Neuronal stem cell (in vitro differentiated cells): ENCODE measurements at regions not wholly inside any gene's neighbourhood (a gene's known extent, or its start where the extent isn't known, plus 50 kb on each side); places are given as distances from the start of the nearest gene placed in this dataset.

ENCODE experiments used
- DNase-seq: peaks from one replicate; pipeline ENCODE4 v3.0.0-alpha.2; 2013; ENCODE audit warnings: low spot score
- H2AFZ ChIP-seq: one replicate; pipeline ENCODE4 v1.6.1; 2013; ENCODE audit warnings: mild to moderate bottlenecking, low read length, inconsistent platforms
- H2AK5ac ChIP-seq: 2 replicates; pipeline ENCODE4 v1.6.1; 2013; ENCODE audit warnings: low read depth, mild to moderate bottlenecking, inconsistent platforms, low read length, moderate library complexity, mixed read lengths
- H2BK120ac ChIP-seq: 2 replicates; pipeline ENCODE4 v1.6.1; 2013; ENCODE audit warnings: low read depth, mild to moderate bottlenecking, inconsistent platforms, low read length, moderate library complexity, mixed read lengths
- H2BK12ac ChIP-seq: one replicate; pipeline ENCODE4 v1.6.1; 2013; ENCODE audit warnings: low read length, inconsistent platforms
- H2BK15ac ChIP-seq: 2 replicates; pipeline ENCODE4 v1.6.1; 2013; ENCODE audit warnings: mild to moderate bottlenecking, low read length, inconsistent platforms, mixed read lengths
- H2BK5ac ChIP-seq: one replicate; pipeline ENCODE4 v1.6.1; 2013; ENCODE audit warnings: inconsistent platforms, mild to moderate bottlenecking, low read length, moderate library complexity
- H3K14ac ChIP-seq: one replicate; pipeline ENCODE4 v1.6.1; 2013; ENCODE audit warnings: low read length, inconsistent platforms
- H3K18ac ChIP-seq: 2 replicates; pipeline ENCODE4 v1.6.1; 2013; ENCODE audit warnings: low read length, inconsistent platforms
- H3K23ac ChIP-seq: 2 replicates; pipeline ENCODE4 v1.6.1; 2013; ENCODE audit warnings: low read depth, mild to moderate bottlenecking, mixed read lengths, low read length, inconsistent platforms; ENCODE audit not compliant: poor library complexity
- H3K27ac ChIP-seq: replicated peaks from 3 replicates; pipeline ENCODE4 v1.5.1; 2013; ENCODE audit warnings: low read length, inconsistent platforms
- H3K27me3 ChIP-seq, 3 experiments: 2 replicates each; pipeline ENCODE4 v1.6.1; 2013; ENCODE audit warnings: low read length in 3 of 3, mild to moderate bottlenecking in 2 of 3, inconsistent platforms in 1 of 3, low read depth in 1 of 3, mixed read lengths in 1 of 3, moderate library complexity in 1 of 3; ENCODE audit not compliant: control insufficient read depth in 3 of 3, insufficient read depth in 3 of 3
- H3K36me3 ChIP-seq, 2 donors: replicated peaks in 1 of 2; 2 replicates each; pipeline ENCODE4 v1.6.1; 2013; ENCODE audit warnings: low read length in 2 of 2; ENCODE audit not compliant: control insufficient read depth in 2 of 2, insufficient read depth in 2 of 2
- H3K4ac ChIP-seq: 2 replicates; pipeline ENCODE4 v1.6.1; 2013; ENCODE audit warnings: inconsistent platforms, mild to moderate bottlenecking, low read length, moderate library complexity
- H3K4me1 ChIP-seq, 2 donors: 1 replicate in 1 of 2; 2 replicates in 1 of 2; pipeline ENCODE4 v1.6.1; 2013; ENCODE audit warnings: low read length in 2 of 2, low read depth in 1 of 2; ENCODE audit not compliant: control insufficient read depth in 2 of 2, insufficient read depth in 1 of 2
- H3K4me2 ChIP-seq: one replicate; pipeline ENCODE4 v1.6.1; 2013; ENCODE audit warnings: mild to moderate bottlenecking, low read length, inconsistent platforms; ENCODE audit not compliant: insufficient read depth, poor library complexity, severe bottlenecking
- H3K4me3 ChIP-seq, 2 donors: 2 replicates each; pipeline ENCODE4 v1.5.1; 2013; ENCODE audit warnings: low read length in 2 of 2, mild to moderate bottlenecking in 2 of 2, inconsistent platforms in 1 of 2, moderate library complexity in 1 of 2
- H3K79me1 ChIP-seq: one replicate; pipeline ENCODE4 v1.6.1; 2013; ENCODE audit warnings: low read depth, mild to moderate bottlenecking, inconsistent platforms, low read length, moderate library complexity
- H3K9ac ChIP-seq: one replicate; pipeline ENCODE4 v1.6.1; 2013; ENCODE audit warnings: mild to moderate bottlenecking, low read depth, low read length, inconsistent platforms; ENCODE audit not compliant: poor library complexity
- H3K9me3 ChIP-seq, 2 donors: replicated peaks in 1 of 2; 2 replicates each; pipeline versions ENCODE3 to v1.6.1; 2013; ENCODE audit warnings: low read length in 2 of 2, mild to moderate bottlenecking in 2 of 2, inconsistent platforms in 1 of 2, low read depth in 1 of 2, mixed read lengths in 1 of 2, moderate library complexity in 1 of 2; ENCODE audit not compliant: control insufficient read depth in 2 of 2, insufficient read depth in 1 of 2
- H4K8ac ChIP-seq: one replicate; pipeline ENCODE4 v1.6.1; 2013; ENCODE audit warnings: low read depth, mild to moderate bottlenecking, inconsistent platforms, low read length, moderate library complexity
- H4K91ac ChIP-seq: one replicate; pipeline ENCODE4 v1.6.1; 2013; ENCODE audit warnings: low read length, low read depth, mild to moderate bottlenecking, inconsistent platforms; ENCODE audit not compliant: poor library complexity
- WGBS, 2 donors: extraction: QIAGEN DNeasy Blood & Tissue Kit; methylation state at CpG; one replicate each; pipeline ENCODE4 v1.1.7; 2013; ENCODE audit warnings: missing lambda C conversion rate in 2 of 2, mixed read lengths in 1 of 2; ENCODE audit not compliant: insufficient read length in 2 of 2, insufficient replicate concordance in 1 of 2; ENCODE audit errors: extremely low coverage in 2 of 2; 5-methylcytosine and 5-hydroxymethylcytosine counted together

DNA sequence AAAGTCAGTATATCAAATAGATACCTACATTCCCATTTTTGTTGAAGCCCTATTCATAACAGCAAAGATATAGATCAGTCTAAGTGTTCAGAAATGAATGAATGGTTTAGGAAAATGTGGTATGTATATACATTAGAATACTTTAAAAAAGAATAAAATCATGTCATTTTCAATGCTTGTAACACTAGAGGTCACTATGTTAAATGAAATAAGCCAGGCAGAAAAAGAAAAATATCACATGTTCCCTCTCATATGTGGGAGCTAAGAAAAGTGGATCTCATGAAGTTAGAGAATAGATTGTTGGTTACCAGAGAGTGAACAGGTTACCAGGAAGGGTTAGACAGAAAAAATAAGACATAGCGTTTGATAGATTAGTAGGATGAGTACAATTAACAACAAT is 1111.0 kb upstream of the SLC39A10 start:
- Histone ChIP-seq H2BK120ac (no peak overlapping the region), H3K9me3 (no peaks in the 10 kb centered on the region), H2BK12ac (no peak overlapping the region)

DNA sequence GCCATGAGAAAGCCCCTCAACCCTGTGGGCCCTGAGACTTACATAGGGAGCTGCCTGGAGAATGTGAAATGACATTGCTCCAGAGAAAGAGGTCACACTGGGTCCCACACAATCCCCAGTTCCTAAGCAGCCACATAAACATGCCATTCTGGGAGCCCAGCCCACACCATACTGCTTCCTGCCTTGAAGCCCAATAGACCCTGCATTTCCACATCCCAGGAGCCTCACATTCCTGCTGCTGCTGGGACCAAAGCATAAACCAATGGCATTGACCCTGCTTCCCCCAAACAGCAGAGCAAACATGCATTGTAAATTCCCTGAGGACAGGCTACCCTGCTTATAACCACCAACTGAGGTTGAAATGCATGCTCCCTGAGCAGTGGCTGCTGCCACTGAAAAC is 1117.6 kb upstream of the SLC39A10 start:
- Histone ChIP-seq H2BK5ac (no peak overlapping the region), H3K79me1 (no peaks in the 10 kb centered on the region), H3K4me2 (no peak overlapping the region), H3K23ac (no peak overlapping the region), H4K8ac (no peak overlapping the region), H2BK120ac (no peak overlapping the region), H3K4ac (no peak overlapping the region), H3K4me1 (peaks cover 0 to 1% of the 10 kb centered on the region in 2 donors), H3K36me3 (no peaks in the 10 kb centered on the region), H3K14ac (no peak overlapping the region), H3K27ac (no peak overlapping the region), H2AFZ (peak overlapping the region; percentile 50), H3K9me3 (no peaks in the 10 kb centered on the region), H3K18ac (no peak overlapping the region), H3K9ac (no peak overlapping the region), H3K4me3 (no peak overlapping the region), H3K27me3 (no peaks in the 10 kb centered on the region), H2BK15ac (no peak overlapping the region), H2AK5ac (no peak overlapping the region), H2BK12ac (no peak overlapping the region), H4K91ac (no peak overlapping the region)
- DNase-seq = no peak

More for the DNA sequence above, 1111.0 kb upstream of the SLC39A10 start:
- no peak overlapping the region for H4K91ac ChIP-seq
- H3K4me3 ChIP-seq = no peak overlapping the region
- no peak overlapping the region for H3K14ac ChIP-seq
- H2BK5ac ChIP-seq = no peak overlapping the region
- no peaks in the 10 kb centered on the region for H3K36me3 ChIP-seq
- H3K4me2 ChIP-seq = no peak overlapping the region
- H3K4me1 ChIP-seq = no peaks in the 10 kb centered on the region
- H4K8ac ChIP-seq = no peak overlapping the region
- no CpG with 5 or more reads among the region's 1 CpG for WGBS, 2 donors
- no peak overlapping the region for H2BK15ac ChIP-seq
- no peak overlapping the region for H3K27ac ChIP-seq
- no peak for DNase-seq
- H3K4ac ChIP-seq = no peak overlapping the region
- no peaks in the 10 kb centered on the region for H3K27me3 ChIP-seq
- H3K9ac ChIP-seq = no peak overlapping the region
- no peak overlapping the region for H2AK5ac ChIP-seq
- H3K23ac ChIP-seq = no peak overlapping the region
- no peaks in the 10 kb centered on the region for H3K79me1 ChIP-seq
- peak overlapping the region; percentile 22 for H2AFZ ChIP-seq
- no peak overlapping the region for H3K18ac ChIP-seq

DNA sequence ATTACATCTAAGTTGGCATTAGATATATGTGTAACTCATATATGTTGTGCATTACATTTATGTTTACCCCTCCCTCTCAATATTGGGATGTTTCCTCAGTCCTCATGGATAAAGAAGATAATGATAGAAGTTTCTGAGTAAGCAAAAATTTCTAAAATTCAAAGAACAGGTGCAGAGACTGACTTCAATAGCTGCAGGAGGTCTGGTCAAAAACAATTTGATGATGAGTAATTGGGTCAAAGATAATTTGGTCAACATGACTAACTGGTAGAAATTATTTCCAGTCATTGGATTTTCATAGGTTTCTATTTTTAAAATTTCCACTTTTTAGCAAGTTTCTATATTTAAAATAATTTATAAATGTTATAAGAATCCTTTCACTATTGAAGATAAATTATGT is 1130.9 kb upstream of the SLC39A10 start:
- Histone ChIP-seq H3K27me3 (no peaks in the 10 kb centered on the region), H3K4me2 (no peak overlapping the region), H2BK12ac (no peak overlapping the region), H3K4ac (no peak overlapping the region), H3K14ac (no peak overlapping the region), H2BK15ac (no peak overlapping the region), H3K23ac (no peak overlapping the region), H3K18ac (no peak overlapping the region), H3K36me3 (no peaks in the 10 kb centered on the region), H3K4me3 (no peak overlapping the region), H2AK5ac (no peak overlapping the region), H3K9ac (no peak overlapping the region), H4K91ac (no peak overlapping the region), H3K4me1 (no peaks in the 10 kb centered on the region), H3K9me3 (no peaks in the 10 kb centered on the region), H4K8ac (no peak overlapping the region), H3K27ac (no peak overlapping the region), H2BK5ac (no peak overlapping the region), H3K79me1 (no peaks in the 10 kb centered on the region), H2AFZ (no peak overlapping the region), H2BK120ac (no peak overlapping the region)
- no peak for DNase-seq

DNA sequence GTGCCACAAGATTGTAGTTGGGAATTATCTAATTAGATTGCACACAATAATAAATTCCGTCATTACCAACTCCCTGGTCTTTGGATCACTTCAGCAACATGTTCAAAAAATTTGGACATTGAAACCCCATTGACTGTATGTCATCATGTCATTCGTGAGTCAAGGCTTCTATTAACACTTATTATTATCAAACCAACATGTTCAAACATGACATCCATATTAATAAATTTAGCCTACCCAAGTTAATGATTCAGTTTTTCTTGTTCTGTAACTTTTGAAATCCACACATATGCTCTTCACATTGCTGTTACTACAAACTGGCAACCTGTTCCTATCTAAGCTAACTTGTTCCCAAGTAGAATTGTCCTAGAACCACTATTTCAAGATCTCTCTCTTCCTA is 1142.7 kb upstream of the SLC39A10 start:
- WGBS, 2 donors = no CpG with 5 or more reads among the region's 2 CpGs
- Histone ChIP-seq H2BK15ac (no peak overlapping the region), H2BK5ac (no peak overlapping the region), H3K27me3 (no peaks in the 10 kb centered on the region), H3K18ac (no peak overlapping the region), H4K8ac (no peak overlapping the region), H3K9me3 (no peaks in the 10 kb centered on the region), H3K23ac (no peak overlapping the region), H3K14ac (no peak overlapping the region), H4K91ac (no peak overlapping the region), H3K4ac (no peak overlapping the region), H3K4me2 (no peak overlapping the region), H3K9ac (no peak overlapping the region), H3K4me1 (no peaks in the 10 kb centered on the region), H2BK120ac (no peak overlapping the region), H3K27ac (no peak overlapping the region), H3K36me3 (no peaks in the 10 kb centered on the region), H3K79me1 (no peaks in the 10 kb centered on the region), H2AFZ (no peak overlapping the region), H3K4me3 (no peak overlapping the region), H2AK5ac (no peak overlapping the region), H2BK12ac (no peak overlapping the region)
- no peak for DNase-seq
